HG03571 (cell line): ENCODE measurements at regions not wholly inside any gene's neighbourhood (a gene's known extent, or its start where the extent isn't known, plus 50 kb on each side); places are given as distances from the start of the nearest gene placed in this dataset.

ENCODE experiments used
- ATAC-seq: cut with Tn5 transposase; IDR thresholded peaks from one replicate; pipeline ENCODE4 v1.9.1; 2021; ENCODE audit not compliant: unreplicated experiment

DNA sequence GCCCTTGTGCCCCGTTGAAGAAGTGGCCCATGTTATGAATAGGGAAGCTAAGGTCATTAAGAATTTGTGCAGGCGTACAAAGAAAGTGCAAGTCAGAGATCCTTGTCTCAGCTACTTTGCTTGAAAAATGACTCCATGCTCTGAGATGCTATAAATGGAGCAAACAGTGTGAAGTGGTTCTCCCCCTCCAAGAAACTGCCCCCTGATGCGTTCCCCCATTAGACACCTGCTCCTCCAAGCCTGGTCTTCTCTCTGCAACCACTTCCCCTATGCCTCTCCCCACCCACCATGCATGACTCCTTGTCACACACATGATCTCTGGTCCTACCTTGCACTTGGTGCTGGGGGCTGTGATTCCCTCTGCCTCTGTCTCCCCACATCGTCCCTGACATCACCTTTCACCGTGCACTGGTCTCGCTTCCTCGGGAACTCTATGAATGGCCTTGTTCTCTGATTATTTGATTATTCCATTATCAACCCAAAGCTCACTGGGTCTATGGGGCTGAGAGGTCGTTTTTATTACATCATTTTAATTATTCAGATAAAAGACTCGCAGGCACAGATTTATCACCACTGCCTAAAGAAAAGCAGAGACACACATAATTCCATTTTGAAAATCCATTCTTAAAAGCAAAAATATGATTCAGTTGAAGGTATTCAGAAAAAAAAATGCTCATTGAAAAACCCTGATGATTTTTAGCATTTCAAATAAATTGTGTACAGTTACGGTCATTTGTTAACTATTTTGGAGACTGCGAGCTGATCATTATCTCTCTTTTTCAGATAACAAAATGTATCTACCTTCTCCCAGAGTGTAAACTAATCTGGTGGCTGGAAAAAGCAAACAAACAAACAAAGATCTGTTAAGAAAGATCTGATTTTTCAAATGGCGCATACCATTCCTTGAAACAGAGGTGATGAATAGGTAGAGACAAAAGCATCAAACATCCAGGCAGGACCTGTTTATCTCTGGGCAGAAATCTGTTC, 294.9 kb downstream of the SOX11 start:
- no peak for ATAC-seq

DNA sequence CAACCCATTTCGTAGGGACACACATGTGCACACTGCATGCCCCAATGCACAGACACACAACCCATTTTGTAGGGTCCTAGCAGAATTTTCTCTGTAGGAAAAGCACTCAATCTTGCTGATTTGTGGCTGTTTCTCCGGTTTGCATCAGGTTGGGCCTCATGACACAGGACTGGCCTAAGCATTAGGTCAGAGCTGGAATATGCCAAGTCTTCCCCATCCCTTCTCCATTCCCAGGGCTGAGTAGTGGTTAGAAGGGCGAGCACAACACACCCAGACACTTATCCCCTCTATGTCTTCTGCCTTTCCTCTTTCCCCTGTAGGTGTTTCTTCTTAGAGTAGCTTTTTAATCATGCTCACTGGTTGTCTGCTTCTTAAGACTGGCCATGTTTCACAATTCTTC, 295.9 kb downstream of the SOX11 start:
- ATAC-seq, result no peak

DNA sequence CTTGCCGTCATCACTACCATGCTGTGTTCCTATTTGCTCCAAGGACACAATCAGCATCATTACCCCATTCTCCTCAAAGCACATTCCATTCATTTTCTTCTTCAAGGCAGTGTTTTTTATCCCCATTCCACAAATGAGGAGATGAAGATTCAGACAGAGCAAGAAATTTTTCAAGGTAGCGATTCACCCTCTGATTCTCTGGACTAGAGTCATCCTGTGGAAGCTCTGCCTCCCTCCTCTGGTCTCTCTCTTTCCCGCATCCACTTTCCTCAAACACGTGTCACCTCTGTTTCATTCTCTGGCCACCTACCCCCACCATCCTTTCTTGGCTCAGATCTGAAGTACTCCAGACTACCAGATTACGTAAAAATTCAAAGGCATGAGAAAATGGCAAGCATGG, 297.9 kb downstream of the SOX11 start:
- no peak for ATAC-seq

DNA sequence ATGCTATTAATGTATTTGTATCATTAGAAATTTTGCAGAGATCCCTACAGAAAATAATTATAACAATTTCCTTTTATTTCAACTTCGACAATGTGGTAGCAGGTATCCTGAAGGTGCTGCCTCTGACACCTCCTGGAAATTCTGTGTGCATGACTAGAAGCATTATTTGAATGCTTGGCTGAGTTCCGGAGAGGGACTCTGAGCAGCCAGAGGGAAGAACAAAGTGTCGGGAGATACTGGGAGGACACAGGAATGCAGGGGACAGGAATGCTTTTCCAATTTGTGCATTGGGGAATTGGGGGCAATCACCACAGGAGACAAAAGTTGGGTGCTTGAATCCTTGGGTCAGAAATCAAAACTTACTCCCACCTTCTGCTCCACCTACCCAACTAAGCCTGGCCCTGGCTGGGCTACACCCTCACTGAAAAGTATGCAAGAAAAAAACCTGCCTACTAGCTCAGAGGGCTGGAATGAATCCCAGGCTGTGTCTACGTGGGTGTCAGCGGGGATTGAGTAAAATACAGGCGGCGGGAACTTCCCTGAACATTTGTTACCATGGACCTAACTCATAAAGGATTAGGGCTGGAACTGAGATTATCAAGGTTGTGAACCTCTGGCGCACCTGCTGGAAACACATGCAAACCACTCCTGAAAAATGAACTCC, 299.3 kb downstream of the SOX11 start:
- ATAC-seq, result no peak

DNA sequence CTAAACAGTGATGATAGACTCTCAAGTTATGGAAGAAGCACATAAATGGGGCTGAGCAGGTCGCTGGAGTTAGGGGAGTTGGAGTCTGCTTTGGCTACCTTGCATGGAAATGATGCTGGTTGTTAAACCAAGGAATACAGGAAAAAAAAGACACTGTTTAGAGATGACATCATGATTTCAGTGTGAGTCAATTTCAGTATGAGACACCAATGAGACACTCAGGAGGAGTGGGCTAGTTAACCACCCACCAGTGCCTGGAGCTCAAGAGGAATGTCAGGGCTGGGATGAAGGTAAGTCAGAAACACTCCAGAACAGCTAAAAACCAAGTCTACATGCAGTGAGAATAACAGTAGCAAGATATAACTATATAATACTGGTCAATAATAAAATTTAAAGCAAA, 303.6 kb downstream of the SOX11 start:
- ATAC-seq, result no peak

DNA sequence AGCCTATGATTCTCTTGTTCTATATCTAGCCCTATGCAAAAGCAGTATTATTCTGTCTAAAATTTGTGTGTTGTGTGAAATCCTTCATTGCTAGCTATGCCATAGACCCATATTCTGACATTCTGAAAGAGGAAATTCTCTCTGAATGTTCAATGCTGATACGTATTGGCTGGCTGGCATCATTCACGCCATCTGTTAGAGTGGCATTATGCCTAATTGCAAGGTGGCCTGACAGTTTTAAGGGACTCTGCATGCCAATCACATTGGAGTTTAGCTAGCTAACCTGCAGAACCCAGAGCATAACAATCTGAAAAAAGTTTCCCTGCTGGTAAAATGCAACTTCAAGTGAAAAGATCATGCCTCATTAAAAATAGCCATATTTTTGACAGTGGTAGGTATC, 316.0 kb downstream of the SOX11 start:
- ATAC-seq, result no peak

DNA sequence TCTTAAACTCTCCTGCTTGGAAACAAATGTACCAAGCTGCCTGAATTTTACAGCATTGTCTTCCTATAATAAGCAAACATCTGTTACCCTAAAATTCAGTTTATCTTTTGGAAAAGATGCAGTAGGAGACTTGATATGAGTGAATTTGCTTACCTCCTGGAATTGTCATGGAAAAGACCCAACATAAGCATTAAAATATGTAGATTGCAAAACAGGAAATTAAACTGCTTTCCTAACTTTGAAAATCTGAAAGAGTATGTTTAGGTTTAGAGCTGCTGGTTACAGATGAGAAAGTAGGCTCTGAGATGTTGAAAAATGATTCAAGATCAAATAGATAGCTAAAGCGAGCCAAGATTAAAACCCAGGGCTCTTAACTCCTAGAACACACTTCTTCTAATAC, 316.5 kb downstream of the SOX11 start:
- no peak for ATAC-seq

DNA sequence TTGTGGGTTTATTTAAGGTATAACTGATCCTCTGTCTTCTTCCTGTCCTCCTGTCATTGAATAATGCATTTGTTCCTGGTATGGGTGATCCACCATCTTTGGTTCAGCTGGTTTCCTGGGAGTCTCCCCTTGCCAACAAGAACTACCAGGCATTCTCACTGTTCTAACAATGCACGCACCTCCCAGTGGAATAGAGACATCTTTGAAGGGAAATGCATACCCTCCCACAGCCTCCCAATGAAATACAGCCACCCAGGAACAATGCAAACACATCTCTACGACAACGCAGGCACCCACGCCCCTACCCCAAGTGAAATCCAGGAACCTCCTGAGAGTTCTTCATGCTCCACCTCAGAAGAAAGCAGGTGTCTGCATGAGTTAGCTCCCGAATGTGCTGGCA, 318.0 kb downstream of the SOX11 start:
- no peak for ATAC-seq

DNA sequence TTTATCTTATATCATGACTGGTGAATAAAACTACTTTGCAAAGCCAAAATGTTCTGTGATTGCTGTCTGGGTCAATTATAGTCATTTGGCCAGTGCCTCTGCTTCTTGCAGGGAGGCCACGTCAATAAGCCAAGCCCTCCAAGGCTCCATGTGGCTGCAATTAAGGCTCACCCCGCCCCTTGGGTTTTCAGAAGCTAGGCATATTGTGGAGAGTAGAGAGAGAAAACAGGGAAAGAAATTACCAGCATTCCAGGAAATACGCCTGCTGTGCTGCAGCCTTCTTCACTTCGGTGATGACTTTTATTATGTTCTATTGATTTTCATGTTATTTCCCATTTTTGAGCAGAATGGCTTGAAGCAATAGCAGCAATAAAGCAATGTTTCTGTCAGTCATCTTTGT, 319.7 kb downstream of the SOX11 start:
- no peak for ATAC-seq

DNA sequence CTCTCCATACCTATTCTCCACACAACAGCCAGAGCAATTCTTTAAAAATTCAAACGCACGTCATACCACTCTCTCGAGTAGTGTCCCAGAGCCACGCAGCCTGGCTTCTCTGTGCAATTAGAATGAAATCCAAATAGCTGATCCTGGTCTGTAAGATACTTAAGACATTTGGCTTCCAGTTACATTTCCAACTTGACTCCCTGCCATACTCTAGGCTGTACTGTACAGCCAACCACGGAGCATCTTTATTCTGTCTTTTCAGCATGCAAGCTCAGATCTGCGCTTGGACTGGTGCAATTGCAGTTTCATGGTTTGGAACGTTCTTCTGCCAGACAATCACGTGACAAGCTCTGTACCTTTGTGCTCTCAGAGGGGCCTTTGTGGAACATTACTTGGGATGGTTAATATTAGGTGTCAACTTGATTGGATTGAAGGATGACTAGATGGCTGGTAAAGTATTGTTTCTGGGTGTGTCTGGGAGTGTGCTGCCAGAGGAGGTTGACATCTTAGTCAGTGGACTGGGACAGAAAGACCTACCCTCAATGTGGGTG, 325.6 kb downstream of the SOX11 start:
- no peak for ATAC-seq

DNA sequence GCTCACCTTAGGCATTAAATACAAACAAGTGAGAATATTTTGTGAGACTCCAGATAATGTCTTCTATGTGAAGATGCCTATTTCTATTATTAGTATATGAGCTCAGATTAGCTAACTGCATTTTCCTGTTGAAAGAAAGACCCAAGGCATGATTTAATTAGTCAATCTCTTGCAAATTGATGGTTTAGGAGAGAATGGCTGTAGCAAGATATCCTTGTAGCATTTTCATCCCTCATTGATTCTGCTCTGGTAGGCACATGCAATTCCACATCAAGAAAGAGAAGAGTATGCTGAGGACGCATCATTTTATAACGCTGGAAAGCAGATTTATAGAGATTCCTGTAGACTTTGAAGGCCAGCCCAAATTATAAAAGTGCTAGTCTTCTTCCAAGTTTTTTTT, 332.0 kb downstream of the SOX11 start:
- no peak for ATAC-seq

DNA sequence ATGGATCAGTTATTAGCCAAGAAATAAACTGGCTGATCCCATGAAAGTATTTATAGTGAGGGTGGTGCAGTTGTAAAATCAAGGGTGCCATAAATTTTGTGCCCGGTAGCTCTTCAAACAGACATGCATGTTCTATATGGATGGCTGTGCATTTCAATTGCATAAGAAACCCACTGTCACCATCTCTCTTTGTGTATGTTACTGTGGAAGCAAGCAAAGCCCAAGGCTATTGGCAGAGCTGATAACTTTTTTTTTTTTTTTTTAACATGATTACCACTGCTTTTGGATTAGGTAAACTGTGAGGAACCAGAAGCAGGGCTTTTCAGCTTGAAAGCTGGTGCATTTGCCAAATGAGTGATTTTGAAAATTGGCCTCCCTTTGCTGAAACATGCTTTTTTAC, 332.6 kb downstream of the SOX11 start:
- no peak for ATAC-seq

DNA sequence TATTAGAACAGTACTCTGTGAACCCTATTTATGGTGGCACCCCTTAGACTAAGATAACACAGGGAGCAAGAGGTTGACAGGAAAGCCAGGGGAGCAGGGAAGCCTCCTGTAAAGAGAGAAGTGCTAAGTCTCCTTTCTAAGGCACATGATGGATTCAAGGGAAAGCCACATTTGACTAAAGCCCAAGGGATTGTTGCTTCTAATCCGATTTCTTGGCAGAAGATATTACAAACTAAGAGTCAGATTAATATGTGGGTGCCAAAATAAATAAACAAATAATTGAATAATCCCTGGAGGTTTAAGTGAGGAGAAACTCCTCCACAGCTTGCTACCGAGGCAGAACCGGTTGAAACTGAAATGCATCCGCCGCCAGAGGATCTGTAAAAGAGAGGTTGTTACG, 333.2 kb downstream of the SOX11 start:
- ATAC-seq, result no peak

DNA sequence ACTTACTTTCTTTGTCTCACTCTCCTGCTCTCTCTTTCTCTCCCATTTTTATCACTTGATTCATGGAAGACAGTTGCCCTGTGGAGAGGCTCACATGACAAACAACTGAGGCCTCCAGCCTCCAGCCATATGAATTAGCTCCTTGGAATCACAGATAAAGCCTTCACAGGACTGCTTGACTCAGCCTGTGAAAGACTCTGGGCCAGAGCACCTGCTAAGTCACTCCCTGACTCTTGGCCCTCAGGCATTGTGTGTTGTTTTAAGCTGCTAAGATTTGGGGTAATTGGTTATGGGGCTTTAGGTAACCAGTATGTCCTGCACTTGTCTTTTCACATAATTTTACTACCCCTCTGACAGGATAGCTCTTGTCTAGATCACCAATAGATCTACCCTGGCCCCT, 334.9 kb downstream of the SOX11 start:
- no peak for ATAC-seq

DNA sequence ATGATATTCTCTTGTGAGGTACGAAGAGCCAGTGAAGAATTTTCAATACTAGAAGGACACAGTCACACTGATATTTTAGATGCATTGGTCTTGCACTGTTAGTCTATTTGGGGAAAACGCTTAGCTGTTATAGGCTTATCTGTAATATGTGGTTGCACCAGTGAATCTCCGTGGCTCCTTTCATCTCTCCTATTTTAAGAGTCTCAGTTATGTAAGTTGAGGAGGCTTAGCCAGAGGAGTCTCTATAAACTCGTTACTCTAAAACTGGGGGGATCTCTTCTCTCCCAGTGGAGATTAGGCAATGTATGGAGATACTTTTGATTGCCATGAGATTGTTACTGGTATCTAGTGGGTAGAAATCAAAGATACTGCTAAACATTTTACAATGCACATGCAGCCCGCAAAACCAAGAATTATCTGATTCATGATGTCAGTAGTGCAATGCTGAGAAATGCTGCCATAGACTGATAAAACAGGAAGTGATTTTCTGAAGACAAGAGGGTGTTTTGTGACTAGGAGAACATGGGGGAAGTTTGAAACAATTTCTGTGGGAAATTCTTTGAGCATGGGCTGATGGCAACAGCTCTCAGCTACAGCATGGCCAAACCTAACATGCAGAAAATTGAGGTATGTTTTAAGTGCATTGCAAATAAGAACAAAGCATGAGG, 339.1 kb downstream of the SOX11 start:
- no peak for ATAC-seq

DNA sequence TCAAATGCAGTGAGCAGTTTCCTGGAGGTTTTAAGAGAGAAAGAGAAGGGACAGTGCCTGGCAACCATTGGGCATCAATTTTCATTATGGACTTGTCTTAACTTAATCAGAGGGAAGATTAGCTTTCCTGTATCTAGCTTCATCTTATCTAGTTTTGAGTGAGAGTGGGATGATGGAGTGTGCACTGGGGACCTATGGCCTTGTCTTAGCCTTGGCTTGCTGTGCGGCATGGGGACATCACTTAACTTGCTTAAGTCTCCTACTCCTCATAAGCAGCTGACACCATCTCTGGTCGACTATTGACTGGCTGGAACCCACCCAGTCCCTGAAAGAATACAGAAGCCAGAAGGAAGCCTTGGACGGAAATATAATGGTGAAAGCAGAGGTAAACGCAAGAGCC, 344.0 kb downstream of the SOX11 start:
- ATAC-seq, result no peak

DNA sequence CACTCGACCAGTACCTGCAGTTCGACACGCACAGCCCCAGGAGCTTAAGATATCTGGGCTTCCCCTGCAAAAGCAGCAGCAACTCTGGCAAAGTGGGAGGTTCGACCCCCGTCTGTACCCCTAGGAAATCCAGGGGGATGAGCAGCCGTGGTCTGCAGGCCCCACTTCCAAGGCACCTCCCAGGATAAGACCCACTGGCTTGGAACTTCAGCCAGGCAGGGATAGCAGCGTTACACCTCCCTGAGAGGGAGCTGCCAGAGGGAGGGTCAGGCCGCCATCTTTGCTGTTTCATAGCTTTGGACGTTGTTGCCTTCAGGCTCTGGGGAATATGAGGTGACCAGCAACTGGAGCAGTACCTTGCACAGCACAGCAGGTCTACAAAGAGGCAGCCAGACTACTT, 351.1 kb downstream of the SOX11 start:
- ATAC-seq, result no peak

DNA sequence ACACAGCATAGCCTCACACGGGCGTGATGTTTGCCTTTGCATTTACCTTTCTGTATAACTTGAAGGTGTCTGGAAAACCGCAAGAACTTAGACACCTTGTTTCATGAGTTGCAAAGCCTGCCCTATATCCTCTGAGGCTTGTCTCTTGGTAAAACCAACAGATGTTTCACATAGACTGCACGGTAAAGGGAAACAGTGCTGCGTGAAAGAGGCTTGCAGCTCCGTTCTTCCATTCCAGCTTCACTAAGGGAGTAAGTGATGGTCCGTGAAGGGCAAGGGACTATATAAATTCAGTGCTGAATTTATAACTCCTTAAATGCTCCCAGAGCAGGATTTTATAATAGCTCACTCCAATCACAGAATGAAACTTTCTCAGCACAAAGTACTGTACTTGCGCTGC, 360.5 kb downstream of the SOX11 start:
- ATAC-seq, result no peak

DNA sequence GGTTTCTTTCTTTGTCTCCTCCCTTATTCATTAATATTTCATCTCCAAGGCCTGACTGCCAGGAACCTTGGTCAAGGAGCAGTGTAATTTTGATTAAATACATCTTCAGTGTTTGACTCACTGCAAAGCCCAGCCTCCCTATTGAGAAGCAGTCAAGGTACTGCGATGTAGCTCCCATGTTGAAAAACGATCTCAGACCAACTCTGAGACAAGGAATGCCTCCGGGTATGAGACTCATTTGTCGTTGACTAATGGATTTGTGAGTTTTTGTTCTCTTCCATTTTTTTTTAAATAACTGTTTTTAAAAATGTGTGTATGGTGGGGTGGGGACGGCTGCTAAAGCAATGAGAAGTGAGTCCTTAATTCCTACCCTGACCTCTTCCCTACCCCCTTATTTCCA, 361.6 kb downstream of the SOX11 start:
- no peak for ATAC-seq

DNA sequence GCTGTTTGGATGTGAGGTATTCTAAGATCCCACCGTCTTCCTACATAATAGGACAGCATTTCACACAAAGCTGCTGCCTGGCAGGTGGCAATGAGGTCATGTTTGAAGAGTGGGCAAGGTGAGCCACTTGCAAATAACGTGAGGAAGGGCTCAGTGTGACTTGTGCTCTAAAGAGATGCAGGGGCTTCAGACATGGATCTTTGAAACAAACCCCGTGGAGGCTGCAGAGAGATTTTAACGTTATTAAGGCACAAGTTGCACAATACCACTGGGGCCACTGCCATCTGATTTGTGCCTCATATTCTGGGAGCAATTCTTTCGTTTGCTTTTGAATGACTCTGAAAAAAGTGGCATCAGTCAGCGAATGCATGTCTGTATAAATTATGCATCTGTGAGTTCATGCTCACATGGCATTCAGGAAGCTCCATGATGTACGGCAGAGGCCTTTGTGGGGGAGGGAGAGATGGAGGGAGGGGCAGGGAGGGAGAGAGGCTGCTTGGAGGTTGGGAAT, 362.0 kb downstream of the SOX11 start:
- no peak for ATAC-seq

DNA sequence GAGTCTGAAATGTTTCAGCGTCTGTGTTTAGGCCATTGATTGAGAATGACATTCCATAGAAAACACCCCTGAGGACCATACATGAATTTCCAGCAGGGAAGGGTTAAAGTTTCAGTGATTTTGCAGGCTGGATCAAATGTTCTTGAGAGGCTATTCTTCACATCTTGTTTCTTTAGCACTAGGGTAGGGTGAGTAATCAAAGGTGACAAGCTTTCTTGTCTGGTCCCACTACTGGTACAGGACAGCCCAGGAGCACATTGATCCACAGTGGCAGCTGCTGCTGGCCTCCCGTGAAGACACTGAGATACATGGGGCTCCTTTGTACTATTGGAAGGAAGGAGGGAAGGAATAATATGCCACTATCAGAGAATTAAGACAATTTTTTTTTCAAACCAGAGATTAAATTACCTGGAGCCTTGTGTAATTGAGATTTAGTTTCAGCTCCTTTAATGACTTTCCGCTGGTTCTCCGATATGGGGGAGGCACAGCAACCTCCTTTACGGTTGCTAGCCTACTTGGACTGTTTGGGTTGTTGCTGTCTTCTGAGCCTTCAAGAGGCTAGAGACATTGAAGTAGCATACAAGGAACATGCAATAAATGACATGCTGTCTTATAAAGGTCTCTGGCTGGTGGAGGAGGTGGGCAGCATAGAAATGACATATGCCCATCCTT, 368.9 kb downstream of the SOX11 start:
- no peak for ATAC-seq
